ENCODE measurements at regions not wholly inside any gene's neighbourhood (a gene's known extent, or its start where the extent isn't known, plus 50 kb on each side); places are given as distances from the start of the nearest gene placed in this dataset.

GRCh38 chr5:155070781-155071180 lies 57.2 kb downstream of the KIF4B start:
- TF ChIP-seq POLR2A (IDR thresholded peaks at IDR 0.05), result no peak
- no peak for TF ChIP-seq CTCF (IDR thresholded peaks at IDR 0.05)
- TF ChIP-seq EP300 (IDR thresholded peaks at IDR 0.05), result no peak
- no peak for TF ChIP-seq POLR2AphosphoS5 (IDR thresholded peaks at IDR 0.05)
